ENCODE measurements at regions not wholly inside any gene's neighbourhood (a gene's known extent, or its start where the extent isn't known, plus 50 kb on each side); places are given as distances from the start of the nearest gene placed in this dataset.

- TF ChIP-seq POLR2A (IDR thresholded peaks at IDR 0.05) = no peak
- TF ChIP-seq CTCF (IDR thresholded peaks at IDR 0.05) = no peak
- TF ChIP-seq POLR2AphosphoS5 (IDR thresholded peaks at IDR 0.05; ENCODE audit: insufficient read depth in 1 of 2, low read depth in 1 of 2) = no peak
- Histone ChIP-seq H3K4me1 (no peaks in the 10 kb centered on the region), H3K36me3 (no peaks in the 10 kb centered on the region), H3K27me3 (no peaks in the 10 kb centered on the region), H3K27ac (no peak overlapping the region), H3K4me3 (no peak overlapping the region), H3K9me3 (no peaks in the 10 kb centered on the region)
- no peak for DNase-seq (ENCODE audit: extremely low spot score in 2 of 2)
- intact Hi-C loops (cut with DNase I) = no loop called here
Measured at GRCh38 chrX:125709074-125709473, 389.4 kb downstream of the TEX13C start.

- intact Hi-C loops (cut with DNase I) = no loop called here
- no peak for TF ChIP-seq POLR2AphosphoS5 (IDR thresholded peaks at IDR 0.05; ENCODE audit: insufficient read depth in 1 of 2, low read depth in 1 of 2)
Measured at GRCh38 chrX:125709532-125709931, 389.9 kb downstream of the TEX13C start.

GRCh38 chrX:125710403-125711062 is 390.9 kb downstream of the TEX13C start:
- intact Hi-C loops (cut with DNase I) = no loop called here
- H3K27ac ChIP-seq = no peak overlapping the region
- H3K4me1 ChIP-seq = no peaks in the 10 kb centered on the region
- H3K4me3 ChIP-seq = no peak overlapping the region
- DNase-seq (ENCODE audit: extremely low spot score in 2 of 2) = no peak
- TF ChIP-seq CTCF (IDR thresholded peaks at IDR 0.05) (no peak), POLR2AphosphoS5 (IDR thresholded peaks at IDR 0.05; ENCODE audit: insufficient read depth in 1 of 2, low read depth in 1 of 2) (no peak), POLR2A (IDR thresholded peaks at IDR 0.05) (no peak)
- H3K36me3 ChIP-seq = no peaks in the 10 kb centered on the region
- no peaks in the 10 kb centered on the region for H3K27me3 ChIP-seq
- no peaks in the 10 kb centered on the region for H3K9me3 ChIP-seq

More at GRCh38 chrX:125709532-125709931, 389.9 kb downstream of the TEX13C start:
- H3K4me3 ChIP-seq = no peak overlapping the region
- H3K4me1 ChIP-seq = no peaks in the 10 kb centered on the region
- no peaks in the 10 kb centered on the region for H3K9me3 ChIP-seq
- no peak overlapping the region for H3K27ac ChIP-seq
- H3K27me3 ChIP-seq = no peaks in the 10 kb centered on the region
- H3K36me3 ChIP-seq = no peaks in the 10 kb centered on the region
- DNase-seq (ENCODE audit: extremely low spot score in 2 of 2) = no peak

GRCh38 chrX:125711103-125711502 is 391.4 kb downstream of the TEX13C start:
- H3K9me3 ChIP-seq = no peaks in the 10 kb centered on the region
- H3K36me3 ChIP-seq = no peaks in the 10 kb centered on the region
- no peaks in the 10 kb centered on the region for H3K4me1 ChIP-seq
- no peak overlapping the region for H3K27ac ChIP-seq
- no peaks in the 10 kb centered on the region for H3K27me3 ChIP-seq
- H3K4me3 ChIP-seq = no peak overlapping the region
- TF ChIP-seq CTCF (IDR thresholded peaks at IDR 0.05) (no peak), POLR2AphosphoS5 (IDR thresholded peaks at IDR 0.05; ENCODE audit: insufficient read depth in 1 of 2, low read depth in 1 of 2) (no peak), POLR2A (IDR thresholded peaks at IDR 0.05) (no peak)
- no peak for DNase-seq (ENCODE audit: extremely low spot score in 2 of 2)
- intact Hi-C loops (cut with DNase I) = no loop called here

- intact Hi-C loops (cut with DNase I) = no loop called here
- H3K27me3 ChIP-seq = no peaks in the 10 kb centered on the region
- TF ChIP-seq CTCF (IDR thresholded peaks at IDR 0.05) (no peak), POLR2A (IDR thresholded peaks at IDR 0.05) (no peak), POLR2AphosphoS5 (IDR thresholded peaks at IDR 0.05; ENCODE audit: insufficient read depth in 1 of 2, low read depth in 1 of 2) (no peak)
- H3K4me3 ChIP-seq = no peak overlapping the region
- H3K9me3 ChIP-seq = no peaks in the 10 kb centered on the region
- H3K36me3 ChIP-seq = no peaks in the 10 kb centered on the region
- DNase-seq (ENCODE audit: extremely low spot score in 2 of 2) = no peak
- H3K4me1 ChIP-seq = no peaks in the 10 kb centered on the region
- H3K27ac ChIP-seq = no peak overlapping the region
Measured at GRCh38 chrX:125713633-125714032, 394.0 kb downstream of the TEX13C start.
